GM18519 (cell line): ENCODE measurements at regions not wholly inside any gene's neighbourhood (a gene's known extent, or its start where the extent isn't known, plus 50 kb on each side); places are given as distances from the start of the nearest gene placed in this dataset.
"Not testable (repeated sequence)": the region's sequence is repeated elsewhere in the genome, so short reads cannot be mapped to it uniquely, and the experiment has no call there.

Source experiments
- ATAC-seq: cut with Tn5 transposase; IDR thresholded peaks from one replicate; pipeline ENCODE4 v1.9.1; 2021; ENCODE audit warnings: mild to moderate bottlenecking, moderate library complexity; ENCODE audit not compliant: unreplicated experiment, low FRiP score

DNA sequence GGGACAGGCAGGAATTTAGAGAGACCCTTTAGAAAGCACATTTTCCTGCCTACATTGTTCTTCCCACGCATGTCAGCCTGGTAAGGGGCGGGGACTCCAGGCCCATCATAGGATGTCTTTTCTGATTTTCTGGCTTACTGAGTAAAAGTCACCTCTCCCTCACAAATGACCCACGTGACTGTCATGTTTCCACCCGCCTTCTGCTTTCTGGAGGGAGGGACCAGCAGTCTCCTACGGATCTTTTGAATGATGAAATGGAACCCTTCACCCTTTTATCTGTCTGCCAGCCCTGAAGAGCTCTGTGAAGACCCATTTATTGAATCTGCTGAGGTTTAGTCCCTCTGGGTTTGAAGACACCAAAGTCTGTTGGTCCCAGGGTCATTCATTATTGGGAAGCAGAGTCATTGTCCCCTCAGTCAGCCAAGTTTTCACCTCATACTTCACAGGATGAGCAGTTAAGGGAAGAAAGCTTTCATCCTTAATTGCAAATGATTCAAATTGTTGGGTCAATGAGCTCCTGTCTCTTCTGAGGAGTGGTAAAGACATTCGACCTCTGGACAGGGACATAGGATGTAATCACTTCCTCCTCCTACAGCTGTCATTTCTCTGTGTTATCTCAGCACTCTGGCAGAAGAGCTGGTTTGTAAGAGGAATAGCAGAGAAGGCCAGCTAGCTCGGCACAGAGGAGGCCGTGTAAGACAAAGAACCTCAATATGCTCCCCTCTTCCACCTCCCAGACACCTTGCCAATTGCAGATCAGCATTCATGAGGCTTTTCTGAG lies 446.1 kb downstream of the HS3ST3B1 start:
- no peak for ATAC-seq

DNA sequence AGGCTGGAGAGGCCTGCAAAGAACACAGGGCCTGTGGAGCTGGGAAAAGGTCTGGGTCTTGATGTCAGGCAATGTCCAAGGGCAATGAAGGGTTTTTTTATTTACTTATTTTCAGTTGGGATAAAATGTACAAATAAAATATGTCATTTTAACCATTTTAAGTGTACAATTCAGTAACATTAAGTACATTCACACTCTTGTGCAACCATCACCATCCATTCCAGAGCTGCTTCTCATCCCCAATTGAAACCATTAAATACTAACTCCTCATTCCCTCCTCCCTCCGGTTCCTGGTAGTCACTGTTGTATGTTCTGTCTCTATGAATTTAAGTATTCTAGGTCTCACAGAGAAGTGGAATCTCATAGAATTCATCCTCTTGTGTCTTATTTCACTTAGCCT lies 444.7 kb downstream of the HS3ST3B1 start:
- no peak for ATAC-seq

- peak; percentile 49 for ATAC-seq
Observed at GRCh38 chr17:14744761-14745473, 444.0 kb downstream of the HS3ST3B1 start.

DNA sequence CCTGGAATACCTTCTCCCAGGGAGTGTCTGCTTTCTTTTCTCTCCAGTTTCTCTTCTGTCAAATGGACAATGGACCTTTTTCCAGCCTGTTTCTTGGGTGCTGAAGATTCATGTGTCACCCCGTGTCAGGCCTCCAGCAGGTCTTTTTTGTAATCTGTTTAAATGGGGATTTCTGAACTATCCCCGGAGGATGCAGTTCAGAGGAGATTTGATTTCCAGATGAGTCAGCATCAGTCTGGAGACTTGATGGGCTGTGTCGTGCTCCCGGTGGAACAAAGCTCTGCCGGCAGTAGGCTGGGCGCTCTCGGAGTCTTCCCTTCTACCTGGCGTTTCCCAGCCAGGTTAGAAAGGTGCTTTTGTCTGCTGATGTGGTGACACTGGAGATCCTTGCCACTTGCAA lies 440.6 kb downstream of the HS3ST3B1 start:
- no peak for ATAC-seq

- no peak for ATAC-seq
Observed at GRCh38 chr17:14739656-14740431, 439.0 kb downstream of the HS3ST3B1 start.

DNA sequence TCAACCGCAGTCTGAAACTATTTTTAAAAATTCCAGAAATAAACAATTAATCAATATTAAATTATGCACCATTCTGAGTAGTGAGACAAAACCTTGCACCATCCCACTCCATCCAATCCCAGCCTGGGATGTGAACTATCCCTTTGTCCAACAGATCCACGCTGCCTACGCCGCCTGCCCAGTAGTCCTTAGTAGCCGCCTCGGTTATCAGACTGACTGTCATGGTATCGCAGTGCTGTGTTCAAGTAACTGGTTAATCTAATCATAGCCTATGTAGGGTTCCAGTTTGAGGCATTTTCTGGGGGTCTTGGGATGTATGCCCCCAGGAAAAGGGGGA lies 437.7 kb downstream of the HS3ST3B1 start:
- no peak for ATAC-seq

GRCh38 chr17:14737984-14738651 lies 437.2 kb downstream of the HS3ST3B1 start:
- ATAC-seq: peak; percentile 81

DNA sequence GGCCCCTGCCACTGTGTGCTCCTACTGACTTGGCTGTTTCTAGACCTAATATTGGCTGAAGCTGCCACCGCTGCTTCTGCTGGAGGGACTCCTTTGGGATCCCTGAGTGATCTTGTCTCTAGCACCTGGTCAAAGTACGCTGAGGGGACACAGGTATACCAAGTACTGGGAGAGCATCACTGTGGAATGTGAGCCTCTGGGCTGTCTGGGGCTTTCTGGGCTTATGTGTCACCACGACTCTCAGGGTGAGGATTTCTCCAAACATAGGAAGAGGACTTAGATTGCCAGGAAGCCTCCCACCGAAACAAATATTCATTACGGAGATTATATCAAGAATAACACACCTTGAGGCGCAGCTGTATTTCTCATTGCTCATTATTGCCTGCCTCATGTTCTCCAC lies 435.8 kb downstream of the HS3ST3B1 start:
- no peak for ATAC-seq

DNA sequence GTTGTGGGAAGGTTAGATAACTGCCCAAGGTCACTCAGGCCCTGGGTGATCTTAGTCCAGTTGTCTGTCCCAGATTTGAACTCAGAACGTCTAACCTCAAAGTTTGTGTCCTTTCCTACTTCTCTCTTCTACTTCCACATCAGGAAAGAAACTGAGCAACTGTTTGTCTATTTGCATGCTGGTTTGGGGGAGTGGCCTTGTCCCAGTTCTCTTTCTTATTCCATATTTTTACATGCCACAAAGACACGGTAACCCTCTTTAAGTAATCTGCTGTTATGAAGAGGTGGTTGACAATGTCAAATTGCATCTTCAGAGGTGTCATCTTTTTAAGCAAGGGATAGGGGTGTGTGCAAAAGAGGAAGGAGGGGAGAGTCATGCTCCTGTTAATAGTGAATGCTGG lies 432.5 kb downstream of the HS3ST3B1 start:
- ATAC-seq: no peak

- no peak for ATAC-seq
Observed at GRCh38 chr17:14732211-14732610, 431.3 kb downstream of the HS3ST3B1 start.

- no peak for ATAC-seq
Observed at GRCh38 chr17:14731591-14731990, 430.7 kb downstream of the HS3ST3B1 start.

- ATAC-seq: no peak
Observed at GRCh38 chr17:14730821-14731220, 429.9 kb downstream of the HS3ST3B1 start.

- ATAC-seq: no peak
Observed at GRCh38 chr17:14725729-14726128, 424.8 kb downstream of the HS3ST3B1 start.

- ATAC-seq: no peak
Observed at GRCh38 chr17:14724770-14725169, 423.9 kb downstream of the HS3ST3B1 start.

DNA sequence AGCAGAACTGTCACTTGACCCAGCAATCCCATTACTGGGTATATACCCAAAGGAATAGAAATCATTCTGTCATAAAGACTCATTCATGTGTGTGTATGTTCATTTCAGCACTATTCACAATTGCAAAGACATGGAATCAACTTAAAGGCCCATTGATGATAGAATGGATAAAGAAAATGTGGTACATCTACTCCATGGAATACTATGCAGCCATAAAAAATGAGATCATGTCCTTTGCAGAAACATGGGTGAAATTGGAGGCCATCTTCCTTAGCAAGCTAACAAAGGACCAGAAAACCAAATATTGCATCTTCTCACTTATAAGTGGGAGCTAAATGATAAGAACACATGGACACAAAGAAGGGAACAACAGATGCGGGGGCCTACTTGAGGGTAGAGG lies 422.5 kb downstream of the HS3ST3B1 start:
- not testable (repeated sequence) for ATAC-seq

- ATAC-seq: no peak
Observed at GRCh38 chr17:14719942-14720341, 419.1 kb downstream of the HS3ST3B1 start.

- ATAC-seq: no peak
Observed at GRCh38 chr17:14717859-14718258, 417.0 kb downstream of the HS3ST3B1 start.

- no peak for ATAC-seq
Observed at GRCh38 chr17:14715561-14715960, 414.7 kb downstream of the HS3ST3B1 start.

- no peak for ATAC-seq
Observed at GRCh38 chr17:14712611-14713021, 411.7 kb downstream of the HS3ST3B1 start.

DNA sequence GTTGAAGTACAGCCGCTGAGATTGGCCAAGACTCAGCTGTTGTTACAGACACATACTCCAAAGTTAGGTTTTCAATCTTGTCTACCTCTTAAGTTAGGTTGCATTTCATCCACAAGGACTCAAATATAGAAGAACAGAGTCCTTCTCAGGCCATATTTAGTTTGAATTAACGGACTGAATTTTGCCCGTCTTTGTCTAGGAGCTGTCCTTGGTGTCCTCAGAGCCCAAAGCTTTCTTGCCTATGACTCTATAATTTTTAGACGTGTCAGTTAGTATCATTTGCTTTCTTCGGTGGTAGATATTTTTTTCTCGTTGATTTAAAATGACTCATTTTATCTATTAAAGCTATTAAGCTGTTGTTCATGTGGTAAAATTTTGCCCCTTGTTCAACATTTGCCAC lies 403.2 kb downstream of the HS3ST3B1 start:
- ATAC-seq: no peak

- ATAC-seq: no peak
Observed at GRCh38 chr17:14701886-14702285, 401.0 kb downstream of the HS3ST3B1 start.
